Epithelial cell of prostate (primary cell): ENCODE measurements at regions not wholly inside any gene's neighbourhood (a gene's known extent, or its start where the extent isn't known, plus 50 kb on each side); places are given as distances from the start of the nearest gene placed in this dataset.

Experiments
- DNase-seq: peaks from one replicate; pipeline ENCODE4 v3.0.0-alpha.2; 2011; ENCODE audit warnings: low read depth, low spot score
- H3K27ac ChIP-seq: fragments of 450-650 bp; 2 replicates; pipeline ENCODE4 v1.5.1; 2017; ENCODE audit warnings: mild to moderate bottlenecking

GRCh38 chr2:146027156-146027555, 1507.2 kb upstream of the ZEB2 start:
- no peak for DNase-seq
- H3K27ac ChIP-seq: no peak overlapping the region

DNA sequence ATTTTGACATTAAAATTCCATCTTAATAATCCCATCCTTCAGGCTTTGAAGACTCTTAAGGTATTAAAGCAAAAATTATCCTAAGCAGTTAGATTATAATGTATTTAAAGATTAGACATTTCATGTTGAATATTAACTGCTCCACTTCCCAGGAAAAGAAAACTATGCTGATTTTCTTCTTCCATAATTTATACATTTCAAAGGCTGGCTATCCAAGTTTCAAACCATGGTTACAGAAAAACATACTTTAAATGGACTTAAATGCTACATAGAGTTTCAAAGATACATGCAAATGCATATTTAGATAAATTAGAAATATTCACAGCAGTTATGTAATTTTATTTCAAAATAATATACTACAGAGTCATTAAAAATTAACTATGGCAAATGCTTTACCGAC, 1505.6 kb upstream of the ZEB2 start:
- no peak overlapping the region for H3K27ac ChIP-seq
- DNase-seq: no peak

GRCh38 chr2:146024212-146024743, 1504.4 kb upstream of the ZEB2 start:
- H3K27ac ChIP-seq: no peak overlapping the region
- no peak for DNase-seq

DNA sequence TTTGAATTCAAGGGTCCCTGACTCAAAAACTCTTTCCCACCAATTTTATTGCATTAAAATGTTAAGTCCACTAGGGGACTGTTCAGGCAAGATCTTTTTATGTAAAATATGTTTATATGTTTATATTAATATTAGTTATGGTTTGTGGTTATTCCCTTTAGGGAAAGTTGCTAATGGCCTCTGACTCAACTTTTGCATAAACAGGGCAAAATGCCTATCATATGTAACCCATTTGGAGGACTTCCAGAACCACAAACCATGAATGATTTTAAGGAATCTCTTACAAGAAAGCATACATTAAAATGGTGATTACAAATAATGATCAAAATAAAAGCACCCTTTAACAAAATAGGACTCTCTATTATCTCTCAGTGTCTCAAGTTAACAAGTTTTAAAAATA, 1484.5 kb upstream of the ZEB2 start:
- H3K27ac ChIP-seq: no peak overlapping the region
- no peak for DNase-seq

GRCh38 chr2:146003337-146003736, 1483.4 kb upstream of the ZEB2 start:
- no peak overlapping the region for H3K27ac ChIP-seq
- no peak for DNase-seq

- DNase-seq: no peak
- no peak overlapping the region for H3K27ac ChIP-seq
Measured at GRCh38 chr2:145994910-145995309, 1475.0 kb upstream of the ZEB2 start.

GRCh38 chr2:145992572-145992971, 1472.7 kb upstream of the ZEB2 start:
- no peak for DNase-seq
- no peak overlapping the region for H3K27ac ChIP-seq

GRCh38 chr2:145987793-145988192, 1467.9 kb upstream of the ZEB2 start:
- DNase-seq: no peak
- H3K27ac ChIP-seq: no peak overlapping the region

DNA sequence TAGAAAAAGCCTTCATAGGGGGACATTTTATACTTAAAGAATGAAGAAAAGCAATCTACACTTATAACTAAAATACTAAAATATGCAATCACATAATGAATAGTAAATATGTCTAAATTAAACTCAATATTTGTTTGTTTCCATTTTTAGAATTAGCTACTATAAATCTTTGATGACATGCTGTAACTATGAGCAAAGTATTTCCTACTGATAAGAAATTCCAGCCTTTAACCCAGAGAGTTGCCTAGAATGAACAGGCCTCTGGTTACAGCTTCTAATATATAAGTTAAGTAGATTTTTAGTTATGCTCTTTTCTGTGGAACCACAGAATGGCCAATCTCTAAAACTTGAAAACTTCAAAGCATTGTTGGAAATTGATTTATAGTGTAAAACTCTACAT, 1465.6 kb upstream of the ZEB2 start:
- DNase-seq: no peak
- no peak overlapping the region for H3K27ac ChIP-seq

DNA sequence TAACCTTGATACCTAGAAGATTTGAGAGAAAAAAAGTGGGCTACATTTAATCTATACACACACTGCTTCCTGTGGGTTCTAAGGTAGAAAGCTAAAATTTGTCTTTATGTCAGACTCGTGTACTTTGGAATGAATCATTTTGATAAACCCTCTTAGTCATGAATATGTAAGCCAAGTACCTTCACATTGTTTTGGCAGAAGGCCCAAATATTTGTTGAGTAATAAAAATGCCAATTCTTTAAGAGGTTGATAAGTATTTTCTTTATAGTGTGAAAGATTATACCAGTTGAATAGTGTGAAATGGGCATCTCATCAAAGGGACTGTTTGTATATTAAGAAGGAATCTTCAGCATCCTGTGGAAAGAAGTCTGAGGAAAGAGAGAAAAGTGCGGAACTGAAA, 1464.7 kb upstream of the ZEB2 start:
- DNase-seq: peak; percentile 70
- no peak overlapping the region for H3K27ac ChIP-seq

DNA sequence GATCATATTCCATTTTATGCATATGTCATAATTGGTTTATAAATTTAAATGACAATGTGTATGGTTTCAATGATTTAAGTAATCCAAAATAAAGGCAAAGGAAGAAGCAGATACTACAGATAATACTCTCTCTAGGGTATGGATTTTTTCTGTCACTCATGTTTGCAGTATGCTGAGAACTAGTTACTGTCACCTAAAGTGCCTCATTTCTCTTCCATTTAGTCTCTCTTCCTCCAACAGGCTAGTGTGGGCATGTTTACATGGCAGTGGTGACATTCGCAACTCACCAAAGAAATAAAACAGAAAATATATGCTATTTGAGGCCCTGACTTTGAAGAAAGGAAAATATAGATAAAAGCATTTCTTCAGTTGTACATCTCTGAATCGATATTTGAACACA, 1460.4 kb upstream of the ZEB2 start:
- H3K27ac ChIP-seq: no peak overlapping the region
- no peak for DNase-seq

DNA sequence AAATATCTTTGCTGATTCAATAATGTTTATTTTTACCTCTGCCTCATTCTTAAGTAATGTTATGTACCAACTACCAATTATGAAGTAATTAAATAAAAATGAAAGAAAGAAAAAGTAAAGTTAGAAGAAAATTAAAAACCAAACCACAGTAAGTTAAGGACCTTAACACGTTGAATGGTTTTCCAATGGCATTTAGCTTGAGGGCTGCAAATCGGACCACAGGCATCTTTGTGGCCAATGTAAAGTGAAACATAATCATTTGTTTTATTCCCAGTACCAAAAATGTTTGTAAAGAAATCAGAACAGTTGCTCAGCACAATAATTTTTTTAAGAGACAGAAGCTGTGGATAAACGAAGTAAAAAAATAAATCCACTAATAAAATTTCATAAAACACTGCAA, 1455.5 kb upstream of the ZEB2 start:
- DNase-seq: no peak
- no peak overlapping the region for H3K27ac ChIP-seq

DNA sequence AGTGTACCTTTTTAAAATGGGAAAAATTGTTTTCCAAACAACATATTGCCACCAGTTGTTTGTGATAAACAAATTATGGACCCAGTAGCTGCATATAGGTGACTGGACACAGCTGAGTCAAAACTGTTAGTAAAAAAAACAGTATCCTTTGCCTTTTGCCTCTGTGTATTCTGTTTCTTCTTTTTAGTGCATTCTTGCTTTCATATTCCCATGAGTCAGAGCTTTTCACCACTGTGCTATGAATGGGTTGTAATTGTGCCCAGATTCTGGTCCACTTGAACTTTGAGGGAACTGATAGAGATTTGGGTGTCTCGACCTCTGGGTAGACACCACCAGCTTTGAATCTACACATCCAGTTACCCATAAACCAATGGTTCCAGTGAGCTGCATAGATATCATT, 1441.9 kb upstream of the ZEB2 start:
- no peak for DNase-seq
- H3K27ac ChIP-seq: no peak overlapping the region

DNA sequence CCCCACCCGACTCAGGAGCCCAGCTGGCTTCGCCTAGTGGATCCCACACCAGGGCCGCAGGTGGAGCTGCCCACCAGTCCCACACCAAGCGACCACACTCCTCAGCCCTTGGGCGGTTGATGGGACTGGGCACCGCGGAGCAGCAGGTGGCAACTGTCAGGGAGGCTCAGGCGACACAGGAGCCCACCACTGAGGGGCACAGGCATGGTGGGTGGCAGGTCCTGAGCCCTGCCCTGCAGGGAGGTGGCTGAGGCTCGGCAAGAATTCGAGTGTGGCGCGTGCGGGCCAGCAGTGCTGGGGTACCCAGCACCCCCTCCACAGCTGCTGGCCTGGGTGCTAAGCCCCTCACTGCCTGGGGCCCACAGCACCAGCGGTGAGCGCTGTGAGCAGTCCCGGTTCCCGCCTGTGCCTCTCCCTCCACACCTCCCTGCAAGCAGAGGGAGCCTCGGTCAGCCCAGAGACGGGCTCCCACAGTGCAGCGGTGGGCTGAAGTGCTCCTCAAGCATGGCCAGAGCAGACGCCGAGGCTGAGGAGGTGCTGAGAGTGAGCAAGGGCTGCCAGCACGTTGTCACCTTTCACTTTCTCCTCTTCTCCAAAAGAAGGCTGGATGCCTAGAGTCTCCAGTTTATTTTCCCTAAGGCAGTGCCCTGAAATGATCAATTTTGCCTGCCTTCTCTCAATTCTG, 1440.7 kb upstream of the ZEB2 start:
- H3K27ac ChIP-seq: no peak overlapping the region

DNA sequence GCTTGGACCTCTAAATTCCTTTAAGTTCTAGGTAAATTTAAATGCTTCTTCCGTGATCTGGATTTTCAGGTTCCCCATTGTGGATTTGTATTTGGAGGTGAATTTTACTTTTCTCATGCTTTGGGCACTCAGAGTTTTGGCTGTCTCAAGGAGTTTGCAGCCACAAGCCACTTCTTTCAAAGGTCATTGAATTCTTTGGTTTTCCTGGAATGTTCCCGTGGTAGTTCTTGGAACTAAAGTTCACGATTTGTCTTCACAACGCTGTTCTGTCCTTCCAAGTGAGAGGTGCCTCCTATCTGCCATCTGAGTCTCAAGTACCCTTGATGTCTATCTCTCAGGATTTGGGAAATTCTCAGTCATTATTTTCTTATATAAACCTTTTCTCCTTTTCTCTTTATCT, 1438.7 kb upstream of the ZEB2 start:
- no peak for DNase-seq
- no peak overlapping the region for H3K27ac ChIP-seq

More for the DNA sequence above, 1440.7 kb upstream of the ZEB2 start:
- DNase-seq: no peak

- no peak overlapping the region for H3K27ac ChIP-seq
- DNase-seq: no peak
Measured at GRCh38 chr2:145957929-145958328, 1438.0 kb upstream of the ZEB2 start.

- no peak overlapping the region for H3K27ac ChIP-seq
- DNase-seq: peak; percentile 8
Measured at GRCh38 chr2:145939949-145940348, 1420.0 kb upstream of the ZEB2 start.

- DNase-seq: no peak
- H3K27ac ChIP-seq: no peak overlapping the region
Measured at GRCh38 chr2:145935016-145935415, 1415.1 kb upstream of the ZEB2 start.

- no peak for DNase-seq
- H3K27ac ChIP-seq: no peak overlapping the region
Measured at GRCh38 chr2:145931781-145932395, 1412.0 kb upstream of the ZEB2 start.

- no peak for DNase-seq
- no peak overlapping the region for H3K27ac ChIP-seq
Measured at GRCh38 chr2:145930318-145930717, 1410.4 kb upstream of the ZEB2 start.

- H3K27ac ChIP-seq: no peak overlapping the region
- no peak for DNase-seq
Measured at GRCh38 chr2:145927131-145927950, 1407.4 kb upstream of the ZEB2 start.
